Gastrocnemius medialis (tissue), 4 donors: ENCODE measurements at regions not wholly inside any gene's neighbourhood (a gene's known extent, or its start where the extent isn't known, plus 50 kb on each side); places are given as distances from the start of the nearest gene placed in this dataset.

Source experiments
- CTCF ChIP-seq, 5 experiments: fragments of 450-650 bp in 3 of 5; fragments of 200-600 bp in 2 of 5; sonication (generic) in 2 of 5; IDR thresholded peaks in 4 of 5; conservative IDR thresholded peaks in 1 of 5; 1 replicate in 4 of 5; 2 replicates in 1 of 5; pipeline ENCODE4 v1.5.1; 2016 to 2019; ENCODE audit warnings: antibody characterized with exemption in 5 of 5, mild to moderate bottlenecking in 3 of 5, moderate library complexity in 3 of 5
- POLR2A ChIP-seq, 2 donors: fragments of 450-650 bp; IDR thresholded peaks; one replicate each; pipeline ENCODE4 v1.6.1; 2017; ENCODE audit warnings: antibody characterized with exemption in 2 of 2, mild to moderate bottlenecking in 2 of 2, moderate library complexity in 2 of 2

GRCh38 chrX:26922278-26922677, 540.9 kb downstream of the PPP4R3C start:
- TF ChIP-seq POLR2A (IDR thresholded peaks at IDR 0.05) (no peak), CTCF (IDR thresholded peaks at IDR 0.05 in 4 of 5, conservative IDR thresholded peaks at IDR 0.05 in 1 of 5) (no peak)
